ENCODE measurements at regions not wholly inside any gene's neighbourhood (a gene's known extent, or its start where the extent isn't known, plus 50 kb on each side); places are given as distances from the start of the nearest gene placed in this dataset.

DNA sequence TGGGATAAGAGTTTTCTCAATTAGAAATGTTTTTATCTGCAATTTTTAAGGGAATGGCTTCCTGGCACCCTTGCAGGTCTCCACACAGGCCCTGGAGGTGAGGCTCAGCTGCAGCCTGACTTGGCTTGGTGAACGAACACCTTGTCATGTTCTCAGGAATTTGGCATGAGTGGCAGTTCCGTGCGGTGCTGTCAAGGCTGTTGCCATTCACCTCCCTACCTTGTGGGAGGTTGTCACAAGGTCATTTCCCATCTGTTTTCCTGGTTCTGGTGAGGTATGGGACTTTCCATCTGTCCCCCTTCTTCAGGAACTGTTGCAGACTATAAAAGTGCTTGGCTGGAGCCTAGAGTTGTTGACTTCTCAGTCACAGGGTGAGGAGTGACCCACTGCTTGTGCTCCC is 82.9 kb downstream of the ELOVL4 start:
- Histone ChIP-seq H3K9me2 (ENCODE audit: insufficient read depth) (no peaks in the 10 kb centered on the region), H3K4me2 (ENCODE audit: unreplicated experiment) (no peak overlapping the region), H2AFZ (no peak overlapping the region), H3K27ac (no peak overlapping the region), H3K79me2 (ENCODE audit: insufficient read depth) (no peaks in the 10 kb centered on the region), H3K9me3 (ENCODE audit: low read depth) (no peaks in the 10 kb centered on the region), H4K20me1 (ENCODE audit: insufficient read depth) (no peaks in the 10 kb centered on the region), H3K9ac (no peak overlapping the region), H3K36me3 (ENCODE audit: low read depth) (no peaks in the 10 kb centered on the region), H3K4me3 (no peak overlapping the region), H3F3A (ENCODE audit: insufficient read depth) (no peaks in the 10 kb centered on the region), H3K4me1 (ENCODE audit: insufficient read depth) (no peaks in the 10 kb centered on the region), H3K27me3 (replicated peaks; ENCODE audit: insufficient read depth) (no peaks in the 10 kb centered on the region)
- TF ChIP-seq EZH2phosphoT487 (IDR thresholded peaks at IDR 0.05; ENCODE audit: insufficient read depth, low read depth), result no peak
- TF ChIP-seq EZH2 (IDR thresholded peaks at IDR 0.05; ENCODE audit: insufficient read depth, poor library complexity, severe bottlenecking), result no peak
- in situ Hi-C loops (cut with MboI), result no loop called here
- WGBS, 2 experiments (ENCODE audit: low coverage in 1 of 2, low lambda C conversion rate in 2 of 2, missing lambda C conversion rate in 2 of 2), result 54 to 77% methylated on average over 3 of the region's 3 CpGs
- DNase-seq, result no peak

DNA sequence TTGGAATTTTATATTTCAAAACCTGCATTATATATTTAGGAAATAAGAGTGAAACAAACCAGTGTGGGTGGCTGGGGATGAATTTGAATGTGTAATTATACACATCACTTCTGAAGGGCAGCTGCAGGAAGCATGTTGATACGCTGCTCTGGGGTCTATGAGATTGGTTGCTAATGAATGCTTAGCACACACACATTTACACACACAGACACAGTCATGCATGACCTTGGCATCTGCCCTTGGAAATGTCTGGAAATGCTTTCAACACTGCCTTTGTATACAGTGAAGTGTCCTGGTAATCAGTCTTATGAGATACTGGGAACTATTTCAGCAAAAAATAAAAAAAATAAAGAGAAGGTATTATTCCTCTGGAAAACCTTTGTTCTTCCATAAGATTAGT is 83.4 kb downstream of the ELOVL4 start:
- no peak for TF ChIP-seq EZH2 (IDR thresholded peaks at IDR 0.05; ENCODE audit: insufficient read depth, poor library complexity, severe bottlenecking)
- no peak for TF ChIP-seq EZH2phosphoT487 (IDR thresholded peaks at IDR 0.05; ENCODE audit: insufficient read depth, low read depth)
- Histone ChIP-seq H3K9me3 (ENCODE audit: low read depth) (no peaks in the 10 kb centered on the region), H3F3A (ENCODE audit: insufficient read depth) (no peaks in the 10 kb centered on the region), H3K27me3 (replicated peaks; ENCODE audit: insufficient read depth) (no peaks in the 10 kb centered on the region), H3K4me3 (no peak overlapping the region), H3K9ac (no peak overlapping the region), H2AFZ (no peak overlapping the region), H3K27ac (no peak overlapping the region), H3K4me2 (ENCODE audit: unreplicated experiment) (no peak overlapping the region), H3K4me1 (ENCODE audit: insufficient read depth) (no peaks in the 10 kb centered on the region), H3K36me3 (ENCODE audit: low read depth) (no peaks in the 10 kb centered on the region), H3K9me2 (ENCODE audit: insufficient read depth) (no peaks in the 10 kb centered on the region), H4K20me1 (ENCODE audit: insufficient read depth) (no peaks in the 10 kb centered on the region), H3K79me2 (ENCODE audit: insufficient read depth) (no peaks in the 10 kb centered on the region)
- 94% methylated on average over 1 of the region's 1 CpG for WGBS, 2 experiments (ENCODE audit: low coverage in 1 of 2, low lambda C conversion rate in 2 of 2, missing lambda C conversion rate in 2 of 2)
- in situ Hi-C loops (cut with MboI), result no loop called here
- DNase-seq, result no peak

DNA sequence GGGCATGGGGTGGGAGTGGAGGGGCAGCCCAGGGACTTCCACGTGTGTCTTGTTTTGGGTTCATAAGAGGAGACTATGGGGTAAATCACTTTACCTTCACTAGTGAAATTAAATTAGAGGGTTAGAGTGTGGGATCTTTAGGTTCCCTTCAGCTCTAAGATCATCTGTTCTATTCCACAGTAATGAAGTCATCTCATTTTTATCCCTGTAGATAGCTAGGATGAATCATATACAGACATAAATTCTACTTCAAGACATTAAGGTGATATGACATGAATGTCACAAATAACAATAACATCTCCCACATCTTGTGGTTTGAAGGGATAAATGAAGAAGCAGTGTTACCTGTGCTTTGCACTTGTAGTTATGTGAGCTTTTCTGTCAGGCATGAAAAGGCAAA is 83.8 kb downstream of the ELOVL4 start:
- H3K9me3 ChIP-seq (ENCODE audit: low read depth), result no peaks in the 10 kb centered on the region
- H3K4me1 ChIP-seq (ENCODE audit: insufficient read depth), result no peaks in the 10 kb centered on the region
- no peak overlapping the region for H3K9ac ChIP-seq
- TF ChIP-seq EZH2 (IDR thresholded peaks at IDR 0.05; ENCODE audit: insufficient read depth, poor library complexity, severe bottlenecking) (no peak), EZH2phosphoT487 (IDR thresholded peaks at IDR 0.05; ENCODE audit: insufficient read depth, low read depth) (no peak)
- H3F3A ChIP-seq (ENCODE audit: insufficient read depth), result no peaks in the 10 kb centered on the region
- no peak overlapping the region for H2AFZ ChIP-seq
- H3K36me3 ChIP-seq (ENCODE audit: low read depth), result no peaks in the 10 kb centered on the region
- H3K4me2 ChIP-seq (ENCODE audit: unreplicated experiment), result no peak overlapping the region
- H3K9me2 ChIP-seq (ENCODE audit: insufficient read depth), result no peaks in the 10 kb centered on the region
- no peaks in the 10 kb centered on the region for H3K79me2 ChIP-seq (ENCODE audit: insufficient read depth)
- H3K27me3 ChIP-seq (replicated peaks; ENCODE audit: insufficient read depth), result no peaks in the 10 kb centered on the region
- no peak overlapping the region for H3K4me3 ChIP-seq
- no peak overlapping the region for H3K27ac ChIP-seq
- WGBS, 2 experiments (ENCODE audit: low coverage in 1 of 2, low lambda C conversion rate in 2 of 2, missing lambda C conversion rate in 2 of 2), result 79 to 100% methylated on average over 1 of the region's 1 CpG
- in situ Hi-C loops (cut with MboI), result no loop called here
- no peaks in the 10 kb centered on the region for H4K20me1 ChIP-seq (ENCODE audit: insufficient read depth)
- no peak for DNase-seq

DNA sequence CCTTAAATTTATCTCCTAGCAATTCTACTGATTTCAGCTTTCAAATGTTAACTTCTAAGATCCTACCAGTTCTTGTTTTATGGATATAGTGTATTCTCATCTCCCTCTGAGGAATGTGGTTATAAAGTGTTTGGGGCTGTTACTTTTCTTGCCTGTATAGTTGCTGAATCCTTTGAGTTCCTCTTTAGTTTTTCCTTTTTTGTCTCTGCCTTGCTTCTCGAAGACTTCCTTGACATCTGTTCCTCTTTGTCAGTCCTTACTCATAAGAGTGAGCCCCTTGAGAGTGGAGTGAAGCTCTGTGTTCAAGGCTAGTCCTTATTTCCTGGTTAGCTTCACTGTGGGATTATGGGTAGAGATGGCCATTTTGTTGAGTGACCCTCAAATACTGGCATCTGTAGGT is 84.6 kb downstream of the ELOVL4 start:
- no peaks in the 10 kb centered on the region for H4K20me1 ChIP-seq (ENCODE audit: insufficient read depth)
- H3K79me2 ChIP-seq (ENCODE audit: insufficient read depth), result no peaks in the 10 kb centered on the region
- H3K27ac ChIP-seq, result no peak overlapping the region
- no peak for DNase-seq
- H3K4me1 ChIP-seq (ENCODE audit: insufficient read depth), result no peaks in the 10 kb centered on the region
- no peak overlapping the region for H2AFZ ChIP-seq
- H3K9me2 ChIP-seq (ENCODE audit: insufficient read depth), result no peaks in the 10 kb centered on the region
- no peak overlapping the region for H3K4me2 ChIP-seq (ENCODE audit: unreplicated experiment)
- 33 to 57% methylated on average over 1 of the region's 1 CpG for WGBS, 2 experiments (ENCODE audit: low coverage in 1 of 2, low lambda C conversion rate in 2 of 2, missing lambda C conversion rate in 2 of 2)
- no peaks in the 10 kb centered on the region for H3F3A ChIP-seq (ENCODE audit: insufficient read depth)
- TF ChIP-seq EZH2phosphoT487 (IDR thresholded peaks at IDR 0.05; ENCODE audit: insufficient read depth, low read depth) (no peak), EZH2 (IDR thresholded peaks at IDR 0.05; ENCODE audit: insufficient read depth, poor library complexity, severe bottlenecking) (no peak)
- in situ Hi-C loops (cut with MboI), result no loop called here
- no peaks in the 10 kb centered on the region for H3K27me3 ChIP-seq (replicated peaks; ENCODE audit: insufficient read depth)
- no peaks in the 10 kb centered on the region for H3K9me3 ChIP-seq (ENCODE audit: low read depth)
- no peak overlapping the region for H3K4me3 ChIP-seq
- no peak overlapping the region for H3K9ac ChIP-seq
- no peaks in the 10 kb centered on the region for H3K36me3 ChIP-seq (ENCODE audit: low read depth)

DNA sequence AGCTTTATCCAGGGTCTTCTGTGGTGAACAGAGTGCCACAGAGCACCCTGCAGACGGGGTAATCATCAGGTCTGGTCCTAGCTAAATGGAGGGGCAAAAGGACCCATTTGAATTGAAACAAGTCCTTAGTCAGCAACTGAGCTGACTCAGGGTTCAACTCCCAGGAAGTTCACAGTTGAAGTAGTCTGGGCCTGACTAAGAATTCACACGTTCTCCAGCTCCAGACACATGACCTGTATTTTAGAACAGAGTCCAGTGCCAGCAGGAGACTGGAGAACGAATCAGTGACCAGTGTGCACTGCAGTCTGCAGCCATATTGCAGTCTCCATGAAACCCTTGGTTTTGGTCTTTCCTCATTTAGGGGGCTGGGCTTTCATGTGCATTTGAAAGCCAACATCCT is 85.2 kb downstream of the ELOVL4 start:
- Histone ChIP-seq H3K4me2 (ENCODE audit: unreplicated experiment) (no peak overlapping the region), H3K27me3 (replicated peaks; ENCODE audit: insufficient read depth) (no peaks in the 10 kb centered on the region), H3K4me3 (no peak overlapping the region), H4K20me1 (ENCODE audit: insufficient read depth) (no peaks in the 10 kb centered on the region), H2AFZ (no peak overlapping the region), H3K9me3 (ENCODE audit: low read depth) (no peaks in the 10 kb centered on the region), H3K9me2 (ENCODE audit: insufficient read depth) (no peaks in the 10 kb centered on the region), H3K36me3 (ENCODE audit: low read depth) (no peaks in the 10 kb centered on the region), H3F3A (ENCODE audit: insufficient read depth) (no peaks in the 10 kb centered on the region), H3K79me2 (ENCODE audit: insufficient read depth) (no peaks in the 10 kb centered on the region), H3K9ac (no peak overlapping the region), H3K4me1 (ENCODE audit: insufficient read depth) (no peaks in the 10 kb centered on the region), H3K27ac (no peak overlapping the region)
- TF ChIP-seq EZH2 (IDR thresholded peaks at IDR 0.05; ENCODE audit: insufficient read depth, poor library complexity, severe bottlenecking), result no peak
- TF ChIP-seq EZH2phosphoT487 (IDR thresholded peaks at IDR 0.05; ENCODE audit: insufficient read depth, low read depth), result no peak
- in situ Hi-C loops (cut with MboI), result no loop called here
- WGBS, 2 experiments (ENCODE audit: low coverage in 1 of 2, low lambda C conversion rate in 2 of 2, missing lambda C conversion rate in 2 of 2), result 59 to 63% methylated on average over 3 of the region's 3 CpGs
- peak; percentile 15 for DNase-seq
